NCI-H526 (cell line): ENCODE measurements at regions not wholly inside any gene's neighbourhood (a gene's known extent, or its start where the extent isn't known, plus 50 kb on each side); places are given as distances from the start of the nearest gene placed in this dataset.
"Not testable (repeated sequence)": the region's sequence is repeated elsewhere in the genome, so short reads cannot be mapped to it uniquely, and the experiment has no call there.

Source experiments
- DNase-seq, 2 experiments: peaks; one replicate each; lab custom pipeline; 2025; lab: John Stamatoyannopoulos, UW

GRCh38 chr10:28444031-28444430 is 88.9 kb upstream of the WAC start:
- no peak for DNase-seq

- no peak for DNase-seq
These were observed 87.4 kb upstream of the WAC start for GRCh38 chr10:28445516-28445915.

DNA sequence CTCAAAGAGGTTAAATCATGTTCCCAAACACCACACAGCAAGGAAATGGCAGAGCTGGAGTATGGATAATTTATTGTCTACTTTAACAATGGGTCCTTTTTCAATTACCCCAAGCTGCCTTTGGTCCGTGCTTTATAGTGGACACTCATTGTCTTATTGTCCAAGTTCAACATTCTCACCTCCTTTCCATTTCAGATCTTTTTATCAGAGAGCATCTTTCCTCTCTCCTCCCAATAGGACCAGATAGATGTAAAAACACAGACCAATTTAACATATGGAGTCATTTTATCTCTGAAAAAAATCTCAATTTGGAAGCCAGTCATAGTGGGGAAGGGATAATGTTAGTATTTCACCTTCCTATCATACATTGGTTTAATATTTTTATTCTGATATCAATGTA is 83.5 kb upstream of the WAC start:
- DNase-seq: no peak

DNA sequence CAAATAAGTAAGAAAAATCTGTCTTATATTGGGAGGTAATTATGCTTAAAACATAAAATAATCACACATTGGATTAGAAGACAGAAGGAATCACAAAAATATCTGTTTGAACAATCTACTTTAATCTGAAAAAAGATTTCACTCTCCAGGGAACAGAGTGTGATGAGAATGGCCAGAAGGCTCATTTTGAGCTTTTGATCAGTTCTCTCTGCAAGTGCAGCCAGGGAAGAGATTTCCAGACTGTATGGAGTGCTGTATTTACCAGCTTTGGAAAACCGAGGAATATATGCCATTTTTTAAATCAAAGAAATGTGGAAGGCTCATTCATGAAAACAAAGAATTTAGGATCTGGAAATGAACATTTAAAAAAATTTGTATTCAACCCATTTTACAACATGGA is 83.0 kb upstream of the WAC start:
- no peak for DNase-seq

DNA sequence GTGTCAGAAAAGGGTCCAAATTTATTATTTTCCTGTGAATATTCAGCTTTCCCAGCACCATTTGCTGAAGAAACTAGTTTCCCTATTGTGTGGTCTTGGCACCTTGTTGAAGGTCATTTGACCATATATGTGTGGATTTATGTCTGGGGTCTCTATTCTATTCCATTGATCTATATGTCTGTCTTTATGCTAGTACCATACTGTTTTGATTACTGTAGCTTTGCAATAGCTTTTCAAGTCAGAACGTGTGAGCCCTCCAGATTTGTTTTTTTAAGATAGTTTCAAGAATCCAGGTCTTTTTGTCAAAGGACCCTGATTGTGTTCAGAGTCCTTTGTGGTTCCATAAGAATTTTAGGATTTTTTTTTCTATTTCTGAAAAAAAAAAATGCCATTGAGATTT is 79.0 kb upstream of the WAC start:
- DNase-seq: no peak

- DNase-seq: no peak
These were observed 75.8 kb upstream of the WAC start for GRCh38 chr10:28457110-28457509.

GRCh38 chr10:28457873-28458272 is 75.0 kb upstream of the WAC start:
- DNase-seq: not testable (repeated sequence)

- DNase-seq: no peak
These were observed 73.3 kb upstream of the WAC start for GRCh38 chr10:28459453-28460144.

- DNase-seq: no peak
These were observed 69.8 kb upstream of the WAC start for GRCh38 chr10:28463141-28463540.

DNA sequence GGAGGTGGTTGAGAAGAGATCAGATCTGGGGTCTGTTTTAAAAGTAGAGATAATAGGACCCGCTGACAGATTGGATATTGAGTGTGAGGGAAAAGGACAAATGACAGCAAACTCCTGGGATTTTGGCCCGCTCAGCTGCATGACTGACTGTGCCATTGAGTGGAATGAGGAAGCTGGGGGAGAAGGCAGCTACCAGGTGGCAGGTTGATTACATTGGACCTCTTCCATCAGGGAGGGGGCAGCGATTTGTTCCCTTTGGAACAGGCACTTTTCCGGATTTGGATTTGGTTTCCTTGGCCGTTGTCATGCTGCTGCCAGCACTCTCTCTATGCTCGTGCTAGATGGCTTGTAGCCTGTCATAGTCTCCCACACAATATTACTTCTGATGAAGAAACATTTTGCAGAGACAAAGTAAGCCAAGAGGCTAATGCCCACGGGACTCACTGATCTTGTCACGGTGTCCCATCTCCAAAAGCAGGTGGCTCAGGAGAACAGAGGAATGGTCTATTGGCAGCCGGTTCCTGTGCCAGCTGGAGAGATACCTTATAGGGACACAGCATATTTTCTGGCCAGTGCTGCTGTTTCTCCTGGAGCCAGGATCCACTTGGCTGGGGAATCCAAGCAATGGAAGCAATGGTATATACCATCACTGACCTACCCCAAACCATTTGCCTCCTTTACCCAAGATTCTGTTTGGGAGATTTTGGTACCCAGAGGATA is 69.1 kb upstream of the WAC start:
- DNase-seq: no peak

- DNase-seq: no peak
These were observed 65.3 kb upstream of the WAC start for GRCh38 chr10:28467615-28468014.

DNA sequence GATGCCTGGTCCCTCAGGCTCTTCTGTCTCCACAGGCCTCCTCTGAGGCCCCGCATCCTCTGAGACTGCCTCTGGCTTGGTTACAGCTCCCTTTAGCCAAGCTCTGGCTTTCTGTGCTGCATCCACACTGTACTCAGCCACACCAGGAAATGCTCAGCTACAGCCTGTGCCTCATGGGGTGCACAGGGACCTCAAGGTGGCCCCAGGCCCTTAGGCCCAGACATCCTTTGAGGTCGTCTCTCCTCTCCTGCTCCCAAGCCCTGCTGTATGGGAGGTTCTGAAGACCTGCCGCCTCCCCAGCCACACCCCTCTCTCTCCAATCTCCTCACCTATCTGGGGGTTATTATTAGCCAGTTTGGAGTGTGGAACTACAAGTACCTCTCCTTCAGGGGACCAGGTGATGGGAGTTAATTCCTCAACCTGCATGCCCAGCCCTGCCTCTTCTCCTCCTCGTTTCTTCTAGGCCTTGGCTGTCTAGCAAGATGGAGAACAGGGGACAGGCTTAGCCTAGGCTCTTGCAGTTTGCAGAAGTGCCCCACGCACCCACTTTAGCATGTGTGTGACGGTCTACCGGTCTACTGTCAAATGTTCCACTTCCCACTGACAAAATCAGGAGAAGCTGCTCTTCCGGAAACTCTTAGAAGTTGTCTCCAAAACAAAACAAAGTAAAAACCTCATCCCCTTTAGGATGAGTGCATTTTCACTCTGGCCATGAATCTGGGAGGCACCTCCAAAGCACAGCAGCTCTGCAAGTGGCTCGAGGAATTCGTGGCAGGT is 64.0 kb upstream of the WAC start:
- no peak for DNase-seq

GRCh38 chr10:28470873-28471651 is 61.9 kb upstream of the WAC start:
- no peak for DNase-seq

DNA sequence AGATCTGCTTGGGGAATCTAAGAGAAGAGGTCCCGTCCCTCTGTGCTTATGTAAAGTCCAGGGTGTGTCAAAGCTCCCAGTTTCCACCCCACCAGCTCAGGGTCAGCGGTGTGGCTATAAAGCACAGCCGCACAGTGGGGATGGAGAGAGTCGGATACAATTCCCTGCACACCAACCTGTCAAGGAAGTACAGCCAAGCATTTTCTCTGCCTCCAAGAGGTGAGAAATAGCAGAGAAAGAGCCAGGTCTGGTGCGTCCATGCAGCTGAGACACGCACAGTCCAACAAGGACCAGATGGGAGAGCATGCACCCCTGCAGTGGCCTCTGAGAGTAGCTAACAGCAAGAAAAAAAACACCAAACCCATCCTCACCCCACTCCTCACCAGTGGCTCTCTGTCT is 61.3 kb upstream of the WAC start:
- DNase-seq: no peak

GRCh38 chr10:28478646-28479045 is 54.3 kb upstream of the WAC start:
- peak in 1 of 2 experiments; percentile 45 for DNase-seq

GRCh38 chr10:28479425-28479865 is 53.5 kb upstream of the WAC start:
- peak in 1 of 2 experiments; percentile 1 for DNase-seq

GRCh38 chr10:28479927-28480627 is 52.8 kb upstream of the WAC start:
- DNase-seq: no peak

DNA sequence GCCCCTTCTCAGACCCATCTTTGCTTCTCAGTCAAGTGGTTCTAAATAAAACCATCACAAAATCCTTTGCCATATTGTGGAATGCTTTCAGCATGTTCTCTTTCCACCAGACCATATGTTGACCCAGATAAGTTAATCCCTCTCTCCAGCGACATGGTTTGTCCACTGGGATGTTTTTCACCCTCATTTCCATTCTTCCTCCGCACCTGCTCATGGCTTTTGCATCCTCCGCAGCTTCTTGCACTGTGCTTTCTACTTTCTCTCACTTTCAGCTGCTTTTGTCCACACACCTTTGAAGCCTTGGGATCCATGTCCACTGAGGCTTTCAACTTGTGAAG is 52.3 kb upstream of the WAC start:
- DNase-seq: peak in 1 of 2 experiments; percentile 3

GRCh38 chr10:28481346-28481745 is 51.6 kb upstream of the WAC start:
- DNase-seq: not testable (repeated sequence)

DNA sequence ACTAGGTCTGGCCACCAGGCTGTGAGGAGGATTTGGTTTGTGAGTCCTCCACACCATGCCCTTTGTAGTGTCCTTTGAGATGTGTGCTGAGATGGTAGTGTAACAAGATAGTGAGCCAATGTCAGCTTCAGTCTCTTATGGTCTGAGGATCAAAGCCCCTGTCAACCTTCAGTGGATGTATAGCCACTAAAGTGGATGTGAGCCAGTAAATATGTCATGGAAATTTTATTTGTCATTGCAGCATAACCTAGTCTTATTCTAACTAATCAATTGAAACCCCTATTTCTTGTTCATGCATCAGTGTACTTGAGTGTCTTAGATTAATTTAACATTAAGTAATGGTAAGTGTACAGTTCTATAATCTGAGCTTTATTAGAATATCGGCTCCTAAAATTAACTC is 51.0 kb upstream of the WAC start:
- DNase-seq: no peak
